HEK293T (cell line): ENCODE measurements at regions not wholly inside any gene's neighbourhood (a gene's known extent, or its start where the extent isn't known, plus 50 kb on each side); places are given as distances from the start of the nearest gene placed in this dataset.

Experiments used
- CTCF ChIA-PET: fragments of 350-600 bp; formaldehyde crosslinking; extraction: SDS; loops from one replicate; lab custom pipeline; 2021; ENCODE audit warnings: antibody characterized with exemption, inconsistent platforms; lab: Yijun Ruan, JAX
- POLR2A ChIA-PET: fragments of 350-600 bp; formaldehyde crosslinking; extraction: SDS; loops from one replicate; lab custom pipeline; 2020; ENCODE audit warnings: antibody characterized with exemption, inconsistent platforms; lab: Yijun Ruan, JAX
- DNase-seq: peaks from one replicate; pipeline ENCODE4 v3.0.0; 2012; ENCODE audit warnings: mixed read lengths; ENCODE audit errors: extremely low spot score
- ARNT ChIP-seq: fragments of 450-650 bp; IDR thresholded peaks from 2 replicates; pipeline ENCODE4 v1.6.1; 2017; ENCODE audit warnings: mild to moderate bottlenecking
- BHLHE40 ChIP-seq: fragments of 450-650 bp; IDR thresholded peaks from 2 replicates; pipeline ENCODE4 v1.6.1; 2016; ENCODE audit warnings: mild to moderate bottlenecking, moderate library complexity, borderline replicate concordance
- CTBP1 ChIP-seq: fragments of 450-650 bp; IDR thresholded peaks from 2 replicates; pipeline ENCODE4 v1.6.1; 2016; ENCODE audit warnings: borderline replicate concordance
- ELF4 ChIP-seq: fragments of 450-650 bp; IDR thresholded peaks from 2 replicates; pipeline ENCODE4 v1.6.1; 2017; ENCODE audit warnings: antibody characterized with exemption
- FOXA1 ChIP-seq: fragments of 450-650 bp; IDR thresholded peaks from 2 replicates; pipeline ENCODE4 v1.6.1; 2016; ENCODE audit warnings: mild to moderate bottlenecking
- FOXK2 ChIP-seq: fragments of 450-650 bp; IDR thresholded peaks from 2 replicates; pipeline ENCODE4 v1.6.1; 2016; ENCODE audit warnings: mild to moderate bottlenecking
- FOXM1 ChIP-seq: fragments of 450-650 bp; IDR thresholded peaks from 2 replicates; pipeline ENCODE4 v1.6.1; 2017; ENCODE audit warnings: mild to moderate bottlenecking, borderline replicate concordance
- HDGF ChIP-seq: fragments of 450-650 bp; IDR thresholded peaks from 2 replicates; pipeline ENCODE4 v1.6.1; 2017; ENCODE audit warnings: antibody characterized with exemption, borderline replicate concordance
- L3MBTL2 ChIP-seq: fragments of 450-650 bp; conservative IDR thresholded peaks from 2 replicates; pipeline ENCODE4 v1.6.1; 2016; ENCODE audit warnings: mild to moderate bottlenecking
- LEF1 ChIP-seq: fragments of 450-650 bp; IDR thresholded peaks from 2 replicates; pipeline ENCODE4 v1.6.1; 2017; ENCODE audit warnings: mild to moderate bottlenecking, borderline replicate concordance
- NFRKB ChIP-seq: fragments of 450-650 bp; IDR thresholded peaks from 2 replicates; pipeline ENCODE4 v1.6.1; 2016; ENCODE audit warnings: mild to moderate bottlenecking, moderate library complexity
- SP1 ChIP-seq: fragments of 450-650 bp; IDR thresholded peaks from 2 replicates; pipeline ENCODE4 v1.6.1; 2017
- SUZ12 ChIP-seq: fragments of 450-650 bp; IDR thresholded peaks from 2 replicates; pipeline ENCODE4 v1.6.1; 2016; ENCODE audit warnings: mild to moderate bottlenecking
- TARDBP ChIP-seq: fragments of 450-650 bp; IDR thresholded peaks from 2 replicates; pipeline ENCODE4 v1.6.1; 2016
- ZNF384 ChIP-seq: fragments of 450-650 bp; IDR thresholded peaks from 2 replicates; pipeline ENCODE4 v1.6.1; 2016
- TF ChIP-seq, protein P1 (sequence below): fragments of 450-650 bp; IDR thresholded peaks from 2 replicates; pipeline ENCODE4 v1.6.1; 2016

DNA sequence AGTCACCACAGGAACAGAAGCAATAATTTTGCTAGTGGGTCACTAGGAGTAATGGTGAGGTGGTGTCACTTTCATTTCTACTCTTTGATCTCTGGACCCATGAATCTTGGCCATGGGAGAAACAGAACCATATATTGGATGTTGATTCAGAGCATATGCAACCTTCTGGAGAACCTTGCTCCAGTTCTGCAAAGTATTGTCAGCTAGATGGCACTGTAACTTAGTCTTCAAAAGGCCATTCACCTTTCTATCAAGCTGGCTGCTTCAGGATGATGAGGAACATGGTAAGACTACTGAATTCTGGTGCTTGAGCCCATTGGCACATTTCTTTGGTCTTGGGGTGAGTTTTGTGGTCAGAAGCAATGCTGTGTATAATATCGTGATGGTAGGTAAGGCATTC lies 129.1 kb upstream of the FBN2 start:
- TF ChIP-seq BHLHE40 = no peak
- no peak for TF ChIP-seq TARDBP
- TF ChIP-seq, protein P1, sequence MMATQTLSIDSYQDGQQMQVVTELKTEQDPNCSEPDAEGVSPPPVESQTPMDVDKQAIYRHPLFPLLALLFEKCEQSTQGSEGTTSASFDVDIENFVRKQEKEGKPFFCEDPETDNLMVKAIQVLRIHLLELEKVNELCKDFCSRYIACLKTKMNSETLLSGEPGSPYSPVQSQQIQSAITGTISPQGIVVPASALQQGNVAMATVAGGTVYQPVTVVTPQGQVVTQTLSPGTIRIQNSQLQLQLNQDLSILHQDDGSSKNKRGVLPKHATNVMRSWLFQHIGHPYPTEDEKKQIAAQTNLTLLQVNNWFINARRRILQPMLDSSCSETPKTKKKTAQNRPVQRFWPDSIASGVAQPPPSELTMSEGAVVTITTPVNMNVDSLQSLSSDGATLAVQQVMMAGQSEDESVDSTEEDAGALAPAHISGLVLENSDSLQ = no peak
- TF ChIP-seq L3MBTL2 = no peak
- no peak for TF ChIP-seq CTBP1
- no peak for TF ChIP-seq FOXK2
- TF ChIP-seq SP1 = no peak
- TF ChIP-seq NFRKB = no peak
- no peak for TF ChIP-seq LEF1
- POLR2A ChIA-PET = no interaction called here
- CTCF ChIA-PET = interaction anchor here (0.6 to 1.1 kb wide), 2 partner anchors 10 to 14 kb away, joined by 3 read pairs; no protein-coding TSS in a partner anchor
- DNase-seq = no peak

DNA sequence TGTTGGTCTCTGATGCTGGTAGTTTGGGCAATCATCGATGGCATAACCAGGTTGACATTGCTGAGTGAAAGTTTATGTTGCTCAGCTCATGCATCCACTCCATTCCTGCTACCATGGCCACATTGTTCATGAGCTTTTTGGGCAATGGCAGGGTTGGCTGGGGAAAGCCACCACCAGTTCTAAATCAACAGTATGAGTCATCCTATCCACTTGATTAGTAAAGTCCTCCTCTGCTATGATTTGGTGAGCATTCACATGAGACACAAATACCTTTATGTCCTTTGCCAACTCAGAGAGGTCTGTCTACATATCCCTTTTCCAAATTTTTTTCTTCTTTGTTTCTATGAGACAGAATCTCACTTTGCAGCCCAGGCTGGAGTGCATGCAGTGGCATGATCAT lies 129.7 kb upstream of the FBN2 start:
- no peak for TF ChIP-seq ELF4
- TF ChIP-seq SUZ12 = no peak
- TF ChIP-seq FOXM1 = no peak
- TF ChIP-seq HDGF = no peak
- no peak for TF ChIP-seq NFRKB
- no peak for TF ChIP-seq LEF1
- TF ChIP-seq CTBP1 = no peak
- no peak for TF ChIP-seq FOXA1
- ChIA-PET POLR2A (no interaction called here), CTCF (interaction anchor here (1.1 kb wide), 1 partner anchor 14 kb away, joined by 3 read pairs; no protein-coding TSS in a partner anchor)
- no peak for DNase-seq

DNA sequence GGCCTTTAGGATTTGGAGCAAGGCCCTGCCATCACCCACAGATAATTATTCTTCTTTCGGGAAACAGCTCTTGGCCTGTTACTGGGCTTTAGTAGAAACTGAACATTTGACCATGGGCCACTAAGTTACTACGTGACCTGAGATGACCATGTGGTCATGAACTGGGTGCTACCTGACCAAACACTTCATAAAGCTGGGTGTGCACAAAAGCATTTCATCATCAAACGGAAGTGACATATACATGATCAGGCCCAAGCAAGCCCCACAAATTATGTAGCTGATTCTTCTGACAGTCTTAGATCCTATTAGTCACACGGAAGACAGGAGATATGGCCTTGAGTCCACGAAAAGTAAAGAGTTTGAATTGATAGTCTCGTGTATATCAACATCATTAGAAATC lies 130.9 kb upstream of the FBN2 start:
- ChIA-PET CTCF (no interaction called here), POLR2A (no interaction called here)
- TF ChIP-seq ZNF384 (no peak), CTBP1 (no peak), HDGF (no peak), FOXM1 (no peak), FOXA1 (no peak), BHLHE40 (no peak), TARDBP (no peak), ELF4 (no peak), L3MBTL2 (no peak), FOXK2 (no peak), SP1 (no peak), SUZ12 (no peak), LEF1 (no peak), ARNT (no peak), NFRKB (no peak)
- TF ChIP-seq, protein P1 = no peak
- no peak for DNase-seq

DNA sequence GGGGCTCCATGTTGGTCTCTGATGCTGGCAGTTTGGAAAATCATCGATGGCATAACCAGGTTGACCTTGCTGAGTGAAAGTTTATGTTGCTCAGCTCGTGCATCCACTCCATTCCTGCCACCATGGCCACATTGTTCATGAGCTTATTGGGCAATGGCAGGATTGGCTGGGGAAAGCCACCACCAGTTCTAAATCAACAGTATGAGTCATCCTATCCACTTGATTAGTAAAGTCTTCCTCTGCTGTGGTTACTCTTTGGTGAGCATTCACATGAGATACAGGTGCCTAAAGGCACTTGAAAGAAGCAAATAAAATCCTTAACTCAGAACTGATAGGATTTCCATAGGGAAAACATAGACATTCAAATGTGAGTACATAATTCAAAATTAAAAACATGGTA lies 131.8 kb upstream of the FBN2 start:
- TF ChIP-seq SUZ12 (no peak), LEF1 (no peak), ZNF384 (no peak), TARDBP (no peak), FOXM1 (no peak), HDGF (no peak), ARNT (no peak), NFRKB (no peak), FOXK2 (no peak), CTBP1 (no peak), SP1 (no peak), L3MBTL2 (no peak), FOXA1 (no peak), BHLHE40 (no peak)
- TF ChIP-seq, protein P1 = no peak
- CTCF ChIA-PET = no interaction called here
- DNase-seq = no peak
- POLR2A ChIA-PET = no interaction called here

DNA sequence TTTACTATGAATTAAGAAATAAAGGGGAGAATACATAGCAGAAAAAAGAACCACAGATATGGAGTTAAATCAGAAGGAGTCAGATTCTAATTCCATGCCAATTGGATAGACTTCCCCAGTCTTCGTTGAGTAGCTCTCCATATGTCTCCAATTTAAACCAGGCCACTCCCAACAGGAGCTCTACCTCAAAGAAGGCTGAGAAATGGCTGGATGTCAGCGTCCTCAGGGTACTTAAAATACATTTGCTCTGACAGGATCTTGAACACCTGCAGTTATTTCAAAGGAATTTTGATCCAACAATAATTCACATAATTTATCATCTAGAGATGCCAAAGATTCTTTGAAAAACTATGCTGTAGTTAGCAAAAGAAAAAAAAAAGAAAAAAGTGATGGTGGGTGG lies 133.9 kb upstream of the FBN2 start:
- DNase-seq = no peak
- ChIA-PET POLR2A (no interaction called here), CTCF (interaction anchor here (0.6 kb wide), 1 partner anchor 190 kb away, joined by 3 read pairs; no protein-coding TSS in a partner anchor)
- TF ChIP-seq, protein P1 = no peak
- no peak for TF ChIP-seq SP1
- TF ChIP-seq TARDBP = no peak
- no peak for TF ChIP-seq ARNT
- no peak for TF ChIP-seq HDGF

DNA sequence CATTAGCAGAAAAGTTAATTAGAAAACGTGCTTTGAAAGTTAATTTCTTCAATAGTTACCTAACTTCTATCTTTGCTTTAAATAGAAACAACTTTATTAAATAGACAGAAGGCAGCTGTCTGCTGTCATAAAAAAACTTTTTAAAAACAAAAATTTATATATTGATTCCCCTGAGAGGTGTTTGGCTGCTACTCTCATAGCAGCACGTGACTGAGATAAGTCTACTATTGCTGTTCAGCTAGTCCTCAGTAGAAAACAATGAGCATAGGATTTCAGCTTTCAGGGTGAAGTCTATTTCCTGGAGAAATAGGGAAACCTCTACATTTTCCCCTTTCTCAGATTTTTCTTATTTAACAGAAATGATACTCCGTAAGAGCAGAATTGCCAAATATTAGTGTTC lies 135.0 kb upstream of the FBN2 start:
- ChIA-PET POLR2A (interaction anchor here (1.5 kb wide), 1 partner anchor 136 kb away, joined by 3 read pairs; no protein-coding TSS in a partner anchor), CTCF (no interaction called here)
- DNase-seq = no peak
- TF ChIP-seq ZNF384 = no peak
- TF ChIP-seq ELF4 = no peak
- no peak for TF ChIP-seq FOXK2
- TF ChIP-seq SUZ12 = no peak
- no peak for TF ChIP-seq L3MBTL2
